HUES48 (cell line): ENCODE measurements at regions not wholly inside any gene's neighbourhood (a gene's known extent, or its start where the extent isn't known, plus 50 kb on each side); places are given as distances from the start of the nearest gene placed in this dataset.
"Not testable (repeated sequence)": the region's sequence is repeated elsewhere in the genome, so short reads cannot be mapped to it uniquely, and the experiment has no call there.

Experiments used
- H3K27ac ChIP-seq: one replicate; pipeline ENCODE4 v1.7.0; 2013; ENCODE audit warnings: low read depth, low read length, inconsistent platforms
- H3K27me3 ChIP-seq: 2 replicates; pipeline ENCODE4 v1.6.1; 2013; ENCODE audit warnings: mild to moderate bottlenecking, low read length; ENCODE audit not compliant: control insufficient read depth, insufficient read depth
- H3K36me3 ChIP-seq: 2 replicates; pipeline ENCODE4 v1.6.1; 2013; ENCODE audit warnings: low read length; ENCODE audit not compliant: control insufficient read depth, insufficient read depth
- H3K4me1 ChIP-seq: 2 replicates; pipeline ENCODE4 v1.6.1; 2013; ENCODE audit warnings: mild to moderate bottlenecking, low read length; ENCODE audit not compliant: control insufficient read depth, insufficient read depth
- H3K4me3 ChIP-seq: 2 replicates; pipeline ENCODE4 v1.5.1; 2013; ENCODE audit warnings: mild to moderate bottlenecking, low read depth, low read length
- H3K9ac ChIP-seq: 2 replicates; pipeline ENCODE4 v1.6.1; 2013; ENCODE audit warnings: mild to moderate bottlenecking, low read depth, low read length, moderate library complexity
- H3K9me3 ChIP-seq: 2 replicates; pipeline ENCODE4 v1.6.1; 2013; ENCODE audit warnings: low read length; ENCODE audit not compliant: control insufficient read depth, insufficient read depth

- H3K9me3 ChIP-seq = no peaks in the 10 kb centered on the region
Measured at GRCh38 chr1:100597061-100597741, 59.3 kb downstream of the GPR88 start.

GRCh38 chr1:100597784-100598183, 59.8 kb downstream of the GPR88 start:
- no peak overlapping the region for H3K27ac ChIP-seq

More at GRCh38 chr1:100597061-100597741, 59.3 kb downstream of the GPR88 start:
- H3K4me3 ChIP-seq = no peak overlapping the region
- no peak overlapping the region for H3K9ac ChIP-seq
- H3K27me3 ChIP-seq = no peaks in the 10 kb centered on the region
- H3K27ac ChIP-seq = no peak overlapping the region
- no peaks in the 10 kb centered on the region for H3K4me1 ChIP-seq
- no peaks in the 10 kb centered on the region for H3K36me3 ChIP-seq

GRCh38 chr1:100600377-100600776, 62.4 kb downstream of the GPR88 start:
- not testable (repeated sequence) for H3K36me3 ChIP-seq, H3K4me1 ChIP-seq, H3K27me3 ChIP-seq, H3K4me3 ChIP-seq, H3K9ac ChIP-seq, H3K27ac ChIP-seq
- peaks cover 11% of the 10 kb centered on the region for H3K9me3 ChIP-seq

More at GRCh38 chr1:100597784-100598183, 59.8 kb downstream of the GPR88 start:
- no peaks in the 10 kb centered on the region for H3K4me1 ChIP-seq
- no peak overlapping the region for H3K4me3 ChIP-seq
- no peaks in the 10 kb centered on the region for H3K27me3 ChIP-seq
- no peaks in the 10 kb centered on the region for H3K9me3 ChIP-seq
- no peak overlapping the region for H3K9ac ChIP-seq
- no peaks in the 10 kb centered on the region for H3K36me3 ChIP-seq

GRCh38 chr1:100602028-100602427, 64.1 kb downstream of the GPR88 start:
- H3K27ac ChIP-seq, H3K36me3 ChIP-seq, H3K9ac ChIP-seq, H3K27me3 ChIP-seq, H3K4me1 ChIP-seq, H3K4me3 ChIP-seq: not testable (repeated sequence)
- peaks cover 11% of the 10 kb centered on the region for H3K9me3 ChIP-seq

- Histone ChIP-seq H3K9ac (no peak overlapping the region), H3K27ac (no peak overlapping the region), H3K4me1 (no peaks in the 10 kb centered on the region), H3K9me3 (peaks cover 11% of the 10 kb centered on the region), H3K4me3 (no peak overlapping the region), H3K36me3 (no peaks in the 10 kb centered on the region), H3K27me3 (no peaks in the 10 kb centered on the region)
Measured at GRCh38 chr1:100604372-100604771, 66.4 kb downstream of the GPR88 start.

GRCh38 chr1:100606438-100606837, 68.5 kb downstream of the GPR88 start:
- Histone ChIP-seq H3K27ac (no peak overlapping the region), H3K36me3 (no peaks in the 10 kb centered on the region), H3K4me3 (no peak overlapping the region), H3K9ac (no peak overlapping the region), H3K27me3 (no peaks in the 10 kb centered on the region), H3K4me1 (no peaks in the 10 kb centered on the region), H3K9me3 (peaks cover 11% of the 10 kb centered on the region)

- Histone ChIP-seq H3K9ac (no peak overlapping the region), H3K9me3 (peaks cover 11% of the 10 kb centered on the region), H3K36me3 (no peaks in the 10 kb centered on the region), H3K27me3 (no peaks in the 10 kb centered on the region), H3K4me3 (no peak overlapping the region), H3K4me1 (no peaks in the 10 kb centered on the region), H3K27ac (no peak overlapping the region)
Measured at GRCh38 chr1:100607628-100608240, 69.8 kb downstream of the GPR88 start.

GRCh38 chr1:100609849-100610248, 71.9 kb downstream of the GPR88 start:
- Histone ChIP-seq H3K4me3 (no peak overlapping the region), H3K9ac (no peak overlapping the region), H3K27ac (no peak overlapping the region), H3K9me3 (peaks cover 6% of the 10 kb centered on the region; the same call in 1 of the 2 replicates), H3K4me1 (no peaks in the 10 kb centered on the region), H3K36me3 (no peaks in the 10 kb centered on the region), H3K27me3 (no peaks in the 10 kb centered on the region)

- Histone ChIP-seq H3K4me3 (no peak overlapping the region), H3K27ac (no peak overlapping the region), H3K9ac (no peak overlapping the region), H3K27me3 (no peaks in the 10 kb centered on the region), H3K4me1 (no peaks in the 10 kb centered on the region), H3K9me3 (no peaks in the 10 kb centered on the region), H3K36me3 (no peaks in the 10 kb centered on the region)
Measured at GRCh38 chr1:100611086-100611485, 73.1 kb downstream of the GPR88 start.

- Histone ChIP-seq H3K36me3 (no peaks in the 10 kb centered on the region), H3K9ac (no peak overlapping the region), H3K9me3 (no peaks in the 10 kb centered on the region), H3K27ac (no peak overlapping the region), H3K4me1 (no peaks in the 10 kb centered on the region), H3K4me3 (no peak overlapping the region), H3K27me3 (no peaks in the 10 kb centered on the region)
Measured at GRCh38 chr1:100612540-100612939, 74.6 kb downstream of the GPR88 start.

- H3K4me3 ChIP-seq = no peak overlapping the region
- H3K27ac ChIP-seq = no peak overlapping the region
- no peak overlapping the region for H3K9ac ChIP-seq
- no peaks in the 10 kb centered on the region for H3K36me3 ChIP-seq
- H3K27me3 ChIP-seq = no peaks in the 10 kb centered on the region
- H3K9me3 ChIP-seq = no peaks in the 10 kb centered on the region
- no peaks in the 10 kb centered on the region for H3K4me1 ChIP-seq
Measured at GRCh38 chr1:100613817-100614559, 76.0 kb downstream of the GPR88 start.
